ENCODE measurements at regions not wholly inside any gene's neighbourhood (a gene's known extent, or its start where the extent isn't known, plus 50 kb on each side); places are given as distances from the start of the nearest gene placed in this dataset.

DNA sequence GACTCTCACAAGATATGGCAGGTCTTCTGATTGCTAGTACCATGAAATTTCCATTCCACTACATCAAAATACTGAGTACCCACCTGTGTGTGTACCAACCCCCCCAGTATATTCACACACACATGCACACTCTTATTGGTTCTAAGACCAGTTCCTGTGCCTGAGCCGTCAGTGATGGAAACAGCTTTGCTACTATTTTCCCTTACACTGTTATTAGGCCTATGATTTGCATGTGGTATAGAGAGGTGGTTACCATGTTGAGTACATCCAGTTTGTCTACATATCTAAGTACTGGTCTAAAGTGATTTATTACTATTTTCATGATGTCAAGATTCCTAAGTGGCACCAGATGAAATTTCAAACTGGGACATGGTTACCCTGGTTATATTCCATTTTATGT, 459.9 kb downstream of the BCKDHB start:
- DNase-seq (ENCODE audit: low spot score): no peak

DNA sequence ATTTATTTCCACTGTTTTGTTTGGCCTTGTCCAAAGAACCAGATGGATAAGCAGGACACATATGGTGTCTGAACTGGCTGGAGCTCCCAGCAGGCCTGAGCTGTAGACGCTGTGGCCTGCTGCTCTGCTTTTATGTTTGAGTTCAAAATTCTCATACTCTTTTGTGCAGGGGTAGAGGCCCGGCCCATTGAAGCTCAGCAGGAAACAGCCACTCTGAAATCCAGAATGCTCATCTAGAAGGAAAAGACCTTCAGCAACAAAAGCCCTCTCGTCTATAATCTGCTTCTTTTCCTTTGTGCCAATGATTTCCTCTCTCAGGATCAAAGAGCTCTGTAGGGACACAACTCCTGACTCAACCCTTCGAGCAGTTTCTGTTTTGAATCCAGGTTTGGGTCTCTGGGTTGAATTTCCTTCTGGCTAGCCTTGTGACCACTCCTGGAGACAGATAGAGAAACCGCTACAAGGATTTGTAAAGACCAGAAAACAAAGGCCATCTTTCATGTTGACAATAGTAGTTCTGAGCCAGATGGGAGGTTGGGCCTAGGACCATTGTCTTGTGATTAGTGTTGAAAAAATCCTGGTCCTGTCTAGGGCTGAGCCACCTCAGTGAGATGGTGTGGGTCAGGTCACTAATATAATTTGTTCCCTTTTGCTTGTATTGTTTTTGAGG, 446.7 kb downstream of the BCKDHB start:
- no peak for DNase-seq (ENCODE audit: low spot score)

DNA sequence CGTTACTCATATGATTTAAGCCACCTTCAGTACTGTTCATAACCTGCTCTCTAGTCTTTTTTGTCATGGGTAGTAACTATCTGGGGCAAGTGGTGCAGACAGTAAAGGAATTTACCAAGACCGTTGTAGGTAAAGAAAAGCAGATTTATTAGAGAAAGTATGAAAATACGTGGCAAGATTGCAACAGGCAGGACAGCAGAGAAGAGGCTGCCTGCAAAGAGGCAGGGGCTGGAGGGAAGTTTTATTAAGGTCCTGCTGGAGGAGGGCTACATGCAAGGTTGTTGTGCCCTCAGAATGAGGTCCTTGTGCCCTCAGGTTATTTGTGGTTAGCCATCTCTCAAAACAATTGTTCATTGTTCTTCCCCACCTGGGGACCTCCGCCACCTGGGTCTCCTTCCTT, 444.3 kb downstream of the BCKDHB start:
- DNase-seq (ENCODE audit: low spot score): no peak

DNA sequence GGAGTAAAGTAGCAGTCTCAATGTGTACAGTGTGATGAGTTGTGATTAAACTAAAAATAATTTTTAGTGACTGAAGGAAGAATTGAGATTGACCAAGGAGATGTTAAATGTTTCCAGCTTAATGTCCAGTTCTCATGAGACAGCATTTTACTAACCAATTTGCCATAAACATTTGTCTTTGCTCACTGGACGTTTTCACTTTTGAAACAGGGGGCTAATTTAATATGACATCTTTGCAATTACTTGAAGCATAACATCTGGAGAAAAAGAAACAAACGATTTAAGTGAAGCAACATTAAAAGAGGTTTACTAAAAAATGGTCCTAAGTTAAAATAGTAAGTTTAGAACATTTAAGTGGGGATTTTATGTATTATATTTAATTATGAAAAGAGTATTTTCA, 443.8 kb downstream of the BCKDHB start:
- no peak for DNase-seq (ENCODE audit: low spot score)

DNA sequence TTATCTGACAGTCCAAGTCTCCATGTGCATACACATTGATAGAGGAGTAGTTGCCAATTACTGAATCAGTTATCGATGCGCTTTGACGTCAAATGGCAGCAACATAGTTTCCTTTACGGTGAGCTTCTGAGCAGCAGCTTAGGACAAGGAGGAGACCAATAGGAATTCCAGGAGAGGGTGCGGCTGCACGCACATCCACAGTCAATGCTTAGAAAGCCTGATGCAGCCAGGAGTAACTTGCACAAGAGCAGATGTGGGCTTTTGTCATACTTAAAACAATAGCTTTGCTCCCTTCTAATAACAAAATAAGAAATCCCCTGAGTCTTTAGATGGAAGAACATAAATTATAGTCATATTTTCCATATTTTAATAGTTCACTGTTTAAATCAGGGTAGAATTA, 442.1 kb downstream of the BCKDHB start:
- DNase-seq (ENCODE audit: low spot score): no peak

DNA sequence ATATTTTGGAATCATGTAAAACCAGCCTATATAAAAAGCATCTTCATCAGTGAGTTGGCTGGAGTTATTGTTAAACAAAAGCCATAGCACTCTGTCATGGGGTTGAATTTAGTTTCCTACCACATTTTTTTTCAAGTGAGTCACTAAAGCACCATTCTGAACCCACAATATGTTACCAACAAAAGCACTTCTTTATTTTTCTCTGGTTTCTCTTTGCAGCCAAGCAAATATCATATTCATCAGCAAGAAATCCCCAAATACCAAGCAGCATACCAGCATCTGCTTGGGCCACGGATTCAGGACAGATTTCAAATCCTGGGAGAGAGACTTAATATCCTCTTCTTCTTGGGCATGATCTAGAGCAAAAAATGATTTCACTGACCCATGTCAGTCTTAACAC, 441.4 kb downstream of the BCKDHB start:
- peak; percentile 26 for DNase-seq (ENCODE audit: low spot score)

DNA sequence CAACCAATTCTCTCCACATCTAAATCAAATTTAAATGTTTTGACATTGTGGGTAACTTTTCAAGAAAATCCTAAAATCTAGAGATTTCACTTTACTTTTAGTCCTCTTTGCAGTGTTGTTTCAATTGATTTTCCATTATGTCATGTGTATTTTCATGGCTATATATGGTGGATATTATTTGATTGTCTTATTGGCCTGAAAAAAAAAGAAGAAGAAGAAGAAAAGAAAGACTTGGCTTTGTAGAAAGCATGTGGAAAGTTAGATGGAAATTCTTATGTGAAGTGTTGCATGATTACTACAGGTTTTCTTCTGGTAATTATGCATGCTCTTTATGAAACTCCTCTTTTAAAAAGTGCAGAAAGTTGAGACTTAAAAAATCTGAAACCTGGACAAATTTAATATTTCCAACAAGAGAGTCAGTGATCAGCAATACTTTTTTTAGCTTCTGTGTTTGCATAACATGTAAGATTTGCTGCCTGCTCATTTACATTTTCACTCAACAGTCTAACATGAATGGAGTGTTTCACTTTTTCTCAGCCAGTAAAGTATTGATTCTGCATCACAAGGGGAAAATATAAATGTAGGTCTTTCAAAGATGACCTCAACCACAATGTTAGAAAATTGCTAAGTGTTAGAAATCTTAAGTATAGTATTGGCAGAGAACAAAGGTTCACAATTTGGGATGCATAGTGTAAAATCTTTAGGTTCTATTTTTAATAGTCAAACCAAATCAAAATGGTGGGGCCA, 438.7 kb downstream of the BCKDHB start:
- no peak for DNase-seq (ENCODE audit: low spot score)

DNA sequence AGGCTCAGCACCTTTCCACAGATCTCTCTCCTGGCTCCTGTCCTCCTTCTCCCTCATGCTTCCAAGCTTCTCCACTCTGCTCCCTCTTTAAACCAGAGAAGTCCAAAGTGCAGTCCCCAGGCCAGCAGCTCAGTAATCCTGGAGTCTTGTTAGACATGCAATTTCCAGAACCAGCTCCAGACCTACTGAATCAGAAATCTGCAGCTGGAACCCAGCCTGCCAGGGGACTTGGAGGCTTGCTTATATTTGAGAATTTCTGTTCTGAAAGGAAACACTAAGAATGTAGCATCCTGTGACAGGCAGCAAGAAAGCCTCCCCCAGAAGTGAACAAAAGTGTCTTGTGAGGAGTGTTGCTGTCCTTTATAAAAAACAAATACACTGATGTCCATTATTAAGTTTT, 438.1 kb downstream of the BCKDHB start:
- no peak for DNase-seq (ENCODE audit: low spot score)

DNA sequence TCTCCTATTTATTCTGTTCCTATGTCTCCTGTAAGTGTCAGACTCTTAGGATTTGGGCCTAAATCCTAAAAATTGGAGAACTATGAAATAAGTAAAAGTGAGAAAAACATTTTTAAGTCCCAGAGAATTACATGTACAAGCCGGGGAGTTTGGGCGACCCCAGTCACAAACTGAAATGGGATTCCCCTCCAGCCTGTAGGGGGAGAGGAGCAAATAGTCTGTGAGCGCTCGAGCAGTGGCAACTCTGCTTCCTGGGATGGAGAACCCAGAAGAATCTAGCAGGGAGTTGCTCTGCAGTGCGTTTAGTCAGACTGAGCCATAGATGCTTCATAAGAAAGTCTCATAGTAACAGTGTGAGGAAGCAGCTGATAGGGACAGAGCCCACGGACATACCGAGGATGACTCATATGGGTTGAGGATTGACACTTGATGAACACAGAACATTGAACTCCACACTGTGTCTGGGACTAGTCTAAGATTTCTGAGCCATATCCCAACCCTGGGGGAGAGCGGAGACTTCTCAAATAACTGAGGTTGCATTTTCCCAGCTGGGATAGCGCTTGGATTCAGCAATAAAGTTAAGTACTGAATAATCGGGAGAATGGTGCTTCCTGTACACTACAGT, 437.2 kb downstream of the BCKDHB start:
- DNase-seq (ENCODE audit: low spot score): no peak

DNA sequence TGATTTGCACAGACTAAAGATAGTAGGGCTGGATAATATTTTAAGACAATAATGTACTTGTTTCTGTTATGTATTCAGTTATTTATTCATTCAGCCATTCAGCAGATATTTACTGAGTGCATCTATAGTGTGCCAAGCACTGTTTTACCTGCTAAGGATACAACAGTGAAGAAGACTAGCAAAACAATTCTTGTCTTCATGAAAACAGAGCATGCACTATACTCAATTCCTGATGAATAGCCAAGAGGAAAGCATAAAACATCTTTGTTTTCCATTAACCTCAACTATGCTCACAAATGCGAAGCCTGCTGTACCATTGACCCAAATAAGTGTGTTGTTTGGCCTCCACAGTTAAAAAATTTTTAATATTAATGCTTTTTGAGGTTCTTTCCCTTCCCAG, 436.7 kb downstream of the BCKDHB start:
- no peak for DNase-seq (ENCODE audit: low spot score)

DNA sequence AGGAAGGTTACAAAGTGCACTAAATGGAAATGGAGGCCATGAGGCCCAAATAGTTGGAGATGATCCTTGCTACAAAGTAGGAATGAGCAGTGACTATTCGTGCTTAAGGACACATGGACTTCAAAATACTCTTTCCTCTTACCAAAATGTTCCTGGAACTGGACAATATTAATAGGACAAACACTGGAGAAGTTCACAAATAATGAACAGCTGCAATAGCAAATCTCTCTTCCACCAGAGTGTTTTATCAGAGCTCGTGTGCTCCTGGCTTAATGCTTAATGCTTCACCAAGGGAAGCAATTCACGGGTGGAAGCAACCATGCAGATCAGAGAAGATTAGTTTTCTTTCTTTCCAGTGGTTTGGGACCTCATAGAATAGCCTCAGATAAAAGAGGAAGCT, 435.4 kb downstream of the BCKDHB start:
- DNase-seq (ENCODE audit: low spot score): no peak

DNA sequence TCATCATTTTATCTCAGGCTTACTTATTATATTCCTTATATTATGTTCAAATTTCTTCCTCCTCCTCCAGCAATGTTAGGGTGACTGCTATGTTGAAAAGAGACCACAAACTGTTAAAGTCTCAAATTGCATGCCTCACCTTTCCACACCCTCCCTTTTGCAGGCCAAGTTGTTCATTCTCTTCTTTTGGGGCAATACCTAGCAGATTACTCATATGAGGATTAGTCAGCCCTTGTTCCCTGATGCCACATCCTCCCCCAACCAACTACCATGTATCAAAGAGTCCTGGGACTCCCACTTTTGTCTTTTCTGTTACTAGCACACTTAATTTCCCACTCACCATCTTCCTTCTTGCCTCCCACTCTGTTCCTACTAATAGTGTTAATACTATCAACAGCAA, 434.7 kb downstream of the BCKDHB start:
- DNase-seq (ENCODE audit: low spot score): no peak

DNA sequence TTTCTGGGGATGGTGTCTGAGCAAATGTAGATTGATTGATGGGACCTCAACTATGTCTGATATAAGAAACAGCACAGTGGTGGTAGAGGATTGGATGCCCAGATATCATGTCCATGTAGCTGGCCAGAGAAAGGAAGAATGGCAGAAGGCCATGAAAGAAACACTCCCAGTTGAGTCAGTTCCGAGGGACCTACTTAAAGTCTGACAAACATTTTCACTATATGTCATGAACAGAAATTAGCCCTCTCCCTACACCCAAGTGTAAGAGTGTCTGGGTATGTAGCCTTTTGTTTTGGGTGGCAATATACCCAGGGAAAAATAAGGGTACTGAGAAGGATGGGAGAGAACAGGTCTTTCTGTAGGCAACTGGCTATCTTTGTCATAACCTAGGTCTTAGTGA, 434.2 kb downstream of the BCKDHB start:
- no peak for DNase-seq (ENCODE audit: low spot score)

DNA sequence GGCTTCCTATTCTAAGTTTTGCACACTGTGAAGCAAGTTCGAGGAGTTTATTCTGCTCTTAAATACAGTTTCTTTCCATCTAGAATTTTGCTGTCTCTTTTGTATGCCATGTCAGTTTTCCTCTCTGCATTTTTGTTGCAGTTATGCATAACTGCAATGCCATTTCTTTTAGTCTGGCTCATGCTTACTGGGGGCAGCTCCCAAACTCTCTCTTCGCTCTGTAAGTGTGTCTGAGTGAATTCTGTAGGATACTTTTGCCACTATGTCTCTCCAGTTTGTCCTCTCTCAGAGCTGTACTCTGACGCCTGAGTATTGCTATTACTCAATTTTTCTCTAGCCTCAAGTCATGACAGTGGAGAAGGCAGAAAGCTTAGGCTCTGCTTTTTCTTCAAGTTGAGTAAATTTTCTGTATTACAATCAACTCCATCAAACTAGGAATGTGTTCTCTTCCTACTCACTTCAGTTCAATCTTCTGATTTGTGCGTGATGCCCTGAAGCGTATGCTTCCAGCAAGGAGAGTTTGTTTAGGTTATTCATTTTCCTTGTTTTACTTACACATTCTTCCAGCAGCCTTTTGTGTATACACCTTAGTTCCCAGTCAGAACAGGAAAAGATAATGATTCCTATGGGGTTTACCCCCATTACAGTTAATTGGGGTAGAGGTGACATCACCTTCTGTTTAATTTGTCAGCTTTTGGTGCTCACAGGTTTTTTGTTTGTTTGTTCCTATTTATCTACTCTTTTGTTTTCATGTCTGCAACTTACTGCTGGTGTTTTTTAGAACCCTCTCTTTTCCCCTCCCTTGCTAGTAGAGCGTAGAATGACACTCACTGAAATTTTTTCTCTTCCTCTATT, 430.9 kb downstream of the BCKDHB start:
- no peak for DNase-seq (ENCODE audit: low spot score)

DNA sequence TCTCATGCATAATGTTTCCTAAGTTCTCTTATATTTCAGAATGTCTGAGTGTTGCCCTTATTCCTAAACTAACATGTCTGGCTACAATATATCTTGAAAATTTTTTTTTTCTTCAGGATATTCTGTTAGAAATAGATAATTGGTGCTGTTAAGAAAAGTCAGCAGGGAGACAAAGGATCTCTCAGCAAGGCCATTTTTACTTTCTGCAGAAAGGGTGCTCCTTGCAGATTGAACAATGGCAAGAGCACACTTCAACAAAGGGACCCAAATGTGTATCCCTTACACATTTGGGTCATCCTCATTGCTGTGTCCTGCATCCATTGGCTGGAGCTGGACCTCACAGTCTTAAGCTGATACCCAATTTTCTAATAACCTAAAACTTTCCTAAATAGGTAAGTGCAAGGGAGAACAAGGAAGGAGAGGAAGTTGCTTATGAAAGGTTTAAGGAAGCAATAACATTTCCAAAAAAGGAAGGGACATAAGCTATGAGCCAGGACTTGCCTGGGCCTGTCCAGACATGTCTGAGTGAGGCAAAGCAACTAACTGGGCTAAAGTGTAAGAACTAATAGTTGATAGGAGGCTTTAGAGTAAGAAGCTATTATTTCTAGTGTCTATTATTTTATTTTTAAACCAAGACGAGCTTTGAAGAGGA, 429.6 kb downstream of the BCKDHB start:
- DNase-seq (ENCODE audit: low spot score): no peak

DNA sequence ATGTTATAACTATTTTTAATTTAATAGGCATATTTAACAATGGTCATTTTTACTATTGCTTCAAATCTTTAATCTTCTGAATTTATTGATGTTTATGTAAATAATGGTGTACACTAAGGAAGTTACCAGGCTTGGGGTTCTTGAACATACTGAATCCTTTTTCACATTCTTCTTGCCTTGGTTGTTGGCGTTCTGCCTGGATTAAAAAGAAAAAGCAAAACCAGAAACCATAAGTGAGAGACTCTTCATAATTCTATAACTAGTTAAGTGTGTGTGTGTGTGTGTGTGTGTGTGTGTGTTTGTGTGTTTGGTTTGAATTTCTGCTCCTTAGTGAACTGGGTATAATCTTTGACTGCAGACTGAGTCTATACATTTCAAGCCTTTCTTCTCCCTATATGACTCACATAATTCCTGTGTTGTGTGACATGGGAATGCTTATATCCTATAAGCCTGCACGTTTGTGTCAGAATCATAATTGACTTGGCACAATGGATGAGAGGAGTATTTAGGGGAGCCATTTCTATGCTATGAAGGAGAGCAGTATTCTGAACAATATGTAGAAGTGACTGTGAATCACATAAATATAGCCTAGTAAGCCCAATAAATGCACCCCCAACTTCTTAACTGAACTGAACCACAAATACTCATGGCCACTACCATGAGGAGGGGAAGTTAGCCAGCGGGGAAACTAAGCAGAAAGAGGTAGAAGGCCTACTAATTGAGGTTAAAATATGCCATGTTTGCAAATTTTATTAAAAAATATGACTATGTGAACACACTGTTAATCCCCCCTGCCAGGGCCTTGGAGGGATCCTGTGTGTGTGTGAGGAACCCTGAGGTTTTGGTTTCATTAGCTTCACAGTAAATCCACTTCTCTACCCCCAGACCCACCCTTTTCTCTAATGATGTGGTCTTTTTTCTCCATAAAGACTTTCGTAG, 425.5 kb downstream of the BCKDHB start:
- DNase-seq (ENCODE audit: low spot score): no peak

DNA sequence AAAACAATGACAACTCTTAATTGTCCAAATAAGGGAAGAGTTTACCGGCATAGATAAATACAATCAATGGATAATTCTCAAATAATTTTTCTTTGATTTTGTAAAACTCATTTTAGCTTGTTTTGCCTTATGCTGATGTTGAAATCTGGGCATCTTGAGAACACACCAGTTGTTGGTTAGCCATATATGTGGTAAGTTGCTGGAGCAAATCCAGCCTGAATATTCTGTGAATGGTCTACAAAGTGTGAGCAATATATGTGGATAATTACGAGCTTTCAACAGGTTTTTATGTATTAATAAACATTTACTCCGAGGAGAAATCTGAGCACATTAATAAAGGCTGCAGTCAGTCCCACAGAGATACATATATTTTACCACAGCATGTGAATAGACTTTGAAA, 423.6 kb downstream of the BCKDHB start:
- no peak for DNase-seq (ENCODE audit: low spot score)

DNA sequence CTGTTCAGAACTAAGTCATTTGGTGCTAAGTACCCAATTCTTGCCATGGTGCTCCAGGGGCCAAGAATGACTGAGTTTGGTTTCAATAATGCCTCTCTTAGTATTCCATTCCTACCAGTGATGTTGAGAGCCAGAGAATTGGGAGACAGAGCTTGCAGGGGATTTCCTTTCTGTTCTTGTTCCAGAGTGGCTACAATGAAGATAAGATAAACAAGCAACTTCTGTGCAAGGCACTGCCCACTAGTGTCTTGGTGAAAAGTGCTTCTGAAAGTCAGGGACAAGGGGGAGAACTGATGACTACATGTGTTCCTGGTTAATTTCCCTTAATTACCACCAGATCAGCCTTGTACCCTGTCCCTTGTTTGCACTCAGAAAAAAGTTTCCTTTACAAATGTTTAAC, 421.6 kb downstream of the BCKDHB start:
- no peak for DNase-seq (ENCODE audit: low spot score)

DNA sequence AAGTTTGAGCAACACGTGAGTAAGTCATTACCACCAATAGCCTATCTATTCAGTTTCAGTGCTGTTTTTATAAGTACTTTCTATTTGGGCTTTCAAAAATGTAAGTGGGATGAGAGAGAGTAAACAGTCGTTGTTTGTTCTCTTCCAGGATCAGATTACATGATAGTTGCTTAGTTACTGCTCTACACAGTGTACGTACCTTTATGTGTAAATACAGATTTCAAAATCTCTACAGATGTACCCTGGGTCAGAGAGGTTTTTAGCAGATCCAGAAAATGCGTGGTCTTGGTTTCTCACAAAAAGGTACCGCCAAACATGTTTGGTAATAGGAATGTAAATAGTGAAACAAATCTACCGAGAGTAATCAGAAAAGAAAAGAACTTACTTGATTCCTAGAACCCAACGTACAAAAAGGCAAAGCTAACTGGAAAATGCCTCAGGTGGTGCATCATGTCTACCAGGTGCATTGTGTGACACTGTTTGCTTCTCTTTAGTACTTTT, 421.1 kb downstream of the BCKDHB start:
- DNase-seq (ENCODE audit: low spot score): no peak

DNA sequence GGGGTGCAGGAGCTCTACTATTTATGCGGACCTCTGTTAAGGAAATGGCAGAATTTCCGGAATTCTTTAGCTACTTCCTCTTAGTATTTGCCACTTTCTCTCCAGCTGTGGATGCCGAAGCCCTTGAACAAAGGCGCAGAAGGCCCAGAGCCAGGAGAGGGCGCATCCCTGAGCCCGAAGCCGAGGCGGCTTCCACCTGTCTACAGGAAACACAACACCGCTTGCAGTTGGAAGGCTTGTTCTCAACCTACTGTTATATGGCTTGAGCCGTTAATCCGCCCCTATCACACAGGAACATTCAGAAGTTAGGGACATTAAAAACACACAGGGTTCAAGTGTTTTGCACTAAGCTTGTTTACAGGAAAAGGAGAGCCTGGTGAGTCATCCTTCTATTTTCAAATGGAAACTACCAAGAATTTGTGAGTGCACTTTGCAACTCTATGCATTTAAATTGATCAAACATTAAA, 417.1 kb downstream of the BCKDHB start:
- DNase-seq (ENCODE audit: low spot score): peak; percentile 67
